B cell (primary cell): ENCODE measurements at regions not wholly inside any gene's neighbourhood (a gene's known extent, or its start where the extent isn't known, plus 50 kb on each side); places are given as distances from the start of the nearest gene placed in this dataset.

Experiments used
- ATAC-seq: fragments of 200-7000 bp; cut with Tn5 transposase; one replicate; pipeline ENCODE4 v1.10.0; 2021; ENCODE audit warnings: low read depth, mild to moderate bottlenecking, moderate number of reproducible peaks, moderate library complexity
- CTCF ChIA-PET: fragments of 350-600 bp; sonication (Branson Sonifier 250); formaldehyde crosslinking; loops from one replicate; lab custom pipeline; 2021; ENCODE audit warnings: antibody characterized with exemption, inconsistent platforms; lab: Charles Lee
- POLR2A ChIA-PET: fragments of 350-600 bp; sonication (Branson Sonifier 250); formaldehyde crosslinking; loops from one replicate; lab custom pipeline; 2021; ENCODE audit warnings: antibody characterized with exemption; lab: Charles Lee
- DNase-seq: peaks from one replicate; pipeline ENCODE4 v3.0.0; 2013
- H2AFZ ChIP-seq: 2 replicates; pipeline ENCODE4 v1.6.1; 2012; ENCODE audit warnings: mild to moderate bottlenecking, low read depth, low read length; ENCODE audit not compliant: insufficient read depth, poor library complexity, severe bottlenecking
- H3K27ac ChIP-seq, 2 donors: 1 replicate in 1 of 2; 2 replicates in 1 of 2; pipeline ENCODE4 v1.5.1; 2012 to 2013; ENCODE audit warnings: low read length in 2 of 2, mild to moderate bottlenecking in 2 of 2, moderate library complexity in 1 of 2
- H3K27me3 ChIP-seq, 4 experiments: fragments of 200-600 bp in 1 of 4; sonication (generic) in 1 of 4; replicated peaks in 1 of 4; 1 replicate in 2 of 4; 2 replicates in 2 of 4; pipeline versions ENCODE4 v1.6.1 to v1.7.0; 2013 to 2016; ENCODE audit warnings: low read length in 3 of 4, mild to moderate bottlenecking in 2 of 4, mixed read lengths in 1 of 4, moderate library complexity in 1 of 4; ENCODE audit not compliant: insufficient read depth in 4 of 4, control insufficient read depth in 3 of 4; ENCODE audit errors: control extremely low read depth in 1 of 4
- H3K36me3 ChIP-seq, 2 experiments: replicated peaks in 1 of 2; 1 replicate in 1 of 2; 2 replicates in 1 of 2; pipeline versions ENCODE4 v1.6.1 to v1.7.1; 2013; ENCODE audit warnings: low read length in 1 of 2; ENCODE audit not compliant: insufficient read depth in 2 of 2, control insufficient read depth in 1 of 2; ENCODE audit errors: control extremely low read depth in 1 of 2, extremely low read depth in 1 of 2
- H3K4me1 ChIP-seq, 2 donors: fragments of 200-600 bp in 1 of 2; sonication (generic) in 1 of 2; 1 replicate in 1 of 2; 2 replicates in 1 of 2; pipeline versions ENCODE4 v1.5.1 to v1.6.1; 2013 to 2017; ENCODE audit warnings: low read length in 2 of 2; ENCODE audit not compliant: control insufficient read depth in 2 of 2, insufficient read depth in 2 of 2
- H3K4me2 ChIP-seq: replicated peaks from 2 replicates; pipeline ENCODE3; 2012; ENCODE audit warnings: mild to moderate bottlenecking, low read depth, low read length; ENCODE audit not compliant: poor library complexity, severe bottlenecking
- H3K4me3 ChIP-seq, 5 experiments: fragments of 200-600 bp in 1 of 5; sonication (generic) in 1 of 5; 1 replicate in 3 of 5; 2 replicates in 2 of 5; pipeline versions ENCODE4 v1.5.1 to v1.7.0; 2011 to 2016; ENCODE audit warnings: low read length in 4 of 5, mild to moderate bottlenecking in 4 of 5, low read depth in 2 of 5, control low read depth in 1 of 5, moderate library complexity in 1 of 5; ENCODE audit not compliant: insufficient read depth in 1 of 5; ENCODE audit errors: control extremely low read depth in 1 of 5, extremely low read depth in 1 of 5
- H3K79me2 ChIP-seq: fragments of 200-600 bp; sonication (generic); one replicate; pipeline ENCODE4 v1.6.0; 2016; ENCODE audit warnings: low read length; ENCODE audit not compliant: control insufficient read depth, insufficient read depth
- H3K9ac ChIP-seq: fragments of 200-600 bp; sonication (generic); 2 replicates; pipeline ENCODE4 v1.6.1; 2017; ENCODE audit warnings: mild to moderate bottlenecking, low read length, moderate library complexity
- H3K9me3 ChIP-seq, 3 donors: one replicate each; pipeline versions ENCODE4 v1.6.1 to v1.7.1; 2013; ENCODE audit warnings: low read length in 2 of 3; ENCODE audit not compliant: control insufficient read depth in 2 of 3, insufficient read depth in 1 of 3; ENCODE audit errors: control extremely low read depth in 1 of 3
- H4K20me1 ChIP-seq: 2 replicates; pipeline ENCODE4 v1.6.0; 2012; ENCODE audit warnings: mild to moderate bottlenecking, low read length; ENCODE audit not compliant: insufficient read depth, control insufficient read depth, poor library complexity, severe bottlenecking
- H3K27ac Mint-ChIP-seq: one replicate; pipeline ENCODE4 v1.8.0; 2021; ENCODE audit warnings: mixed read lengths
- H3K27me3 Mint-ChIP-seq: one replicate; pipeline ENCODE4 v1.8.0; 2021; ENCODE audit warnings: mixed read lengths
- H3K4me1 Mint-ChIP-seq: one replicate; pipeline ENCODE4 v1.8.0; 2021; ENCODE audit warnings: mixed read lengths
- H3K4me3 Mint-ChIP-seq: one replicate; pipeline ENCODE4 v1.8.0; 2021; ENCODE audit warnings: mixed read lengths
- H3K9me3 Mint-ChIP-seq: one replicate; pipeline ENCODE4 v1.8.0; 2022; ENCODE audit warnings: mixed read lengths; ENCODE audit not compliant: insufficient read depth
- EZH2 ChIP-seq: IDR thresholded peaks from 2 replicates; pipeline ENCODE4 v1.6.1; 2012; ENCODE audit warnings: borderline replicate concordance, low read depth, mild to moderate bottlenecking, moderate library complexity, low read length; ENCODE audit not compliant: insufficient read depth, poor library complexity, severe bottlenecking
- WGBS: methylation state at CpG from one replicate; pipeline ENCODE4 v1.1.5; 2013; ENCODE audit warnings: missing lambda C conversion rate; ENCODE audit not compliant: insufficient coverage; 5-methylcytosine and 5-hydroxymethylcytosine counted together
- intact Hi-C: fragments of 100-400 bp; cut with micrococcal nuclease; formaldehyde crosslinking; loops from one replicate; pipeline ENCODE4 v1.10.0; 2022
- TF ChIP-seq, protein P1 (sequence below): fragments of 200-600 bp; IDR thresholded peaks from one replicate; pipeline ENCODE4 v1.8.0; 2022; ENCODE audit warnings: antibody characterized with exemption, mild to moderate bottlenecking

DNA sequence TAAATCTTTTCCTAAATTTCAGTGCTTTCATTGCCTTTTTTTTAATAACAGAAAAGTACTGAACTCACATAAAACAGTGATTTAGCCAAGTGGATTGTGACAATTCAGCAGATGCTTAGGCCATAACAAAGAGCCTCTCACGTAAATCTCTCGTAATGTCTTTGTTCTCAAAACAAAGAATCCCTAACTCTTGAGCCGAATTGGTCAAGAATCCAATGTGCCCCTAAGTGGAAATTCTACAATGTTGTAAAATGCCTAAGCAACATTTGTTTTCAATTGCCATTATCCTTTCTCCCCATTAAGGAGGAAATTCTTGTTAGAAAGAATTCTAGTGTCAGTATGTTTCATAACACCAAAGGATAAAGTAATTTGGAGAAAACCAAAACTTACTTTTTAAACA lies 235.7 kb upstream of the THBS1 start:
- no peak overlapping the region for H2AFZ ChIP-seq
- Mint-ChIP-seq H3K9me3 (peaks cover 3% of the 10 kb centered on the region), H3K27me3 (no peaks in the 10 kb centered on the region), H3K4me3 (no peak overlapping the region), H3K27ac (no peak overlapping the region), H3K4me1 (no peaks in the 10 kb centered on the region)
- H3K79me2 ChIP-seq, result no peaks in the 10 kb centered on the region
- no peak overlapping the region for H3K9ac ChIP-seq
- no peaks in the 10 kb centered on the region for H3K27me3 ChIP-seq
- no peaks in the 10 kb centered on the region for H3K4me1 ChIP-seq
- peaks cover 0 to 1% (median 0%) of the 10 kb centered on the region in 3 donors for H3K9me3 ChIP-seq
- H3K36me3 ChIP-seq, result no peaks in the 10 kb centered on the region
- ChIA-PET POLR2A (no interaction called here), CTCF (no interaction called here)
- WGBS, result no CpG with 5 or more reads among the region's 3 CpGs
- no peak for TF ChIP-seq EZH2
- TF ChIP-seq, protein P1, sequence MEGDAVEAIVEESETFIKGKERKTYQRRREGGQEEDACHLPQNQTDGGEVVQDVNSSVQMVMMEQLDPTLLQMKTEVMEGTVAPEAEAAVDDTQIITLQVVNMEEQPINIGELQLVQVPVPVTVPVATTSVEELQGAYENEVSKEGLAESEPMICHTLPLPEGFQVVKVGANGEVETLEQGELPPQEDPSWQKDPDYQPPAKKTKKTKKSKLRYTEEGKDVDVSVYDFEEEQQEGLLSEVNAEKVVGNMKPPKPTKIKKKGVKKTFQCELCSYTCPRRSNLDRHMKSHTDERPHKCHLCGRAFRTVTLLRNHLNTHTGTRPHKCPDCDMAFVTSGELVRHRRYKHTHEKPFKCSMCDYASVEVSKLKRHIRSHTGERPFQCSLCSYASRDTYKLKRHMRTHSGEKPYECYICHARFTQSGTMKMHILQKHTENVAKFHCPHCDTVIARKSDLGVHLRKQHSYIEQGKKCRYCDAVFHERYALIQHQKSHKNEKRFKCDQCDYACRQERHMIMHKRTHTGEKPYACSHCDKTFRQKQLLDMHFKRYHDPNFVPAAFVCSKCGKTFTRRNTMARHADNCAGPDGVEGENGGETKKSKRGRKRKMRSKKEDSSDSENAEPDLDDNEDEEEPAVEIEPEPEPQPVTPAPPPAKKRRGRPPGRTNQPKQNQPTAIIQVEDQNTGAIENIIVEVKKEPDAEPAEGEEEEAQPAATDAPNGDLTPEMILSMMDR, result no peak
- intact Hi-C loops, result no loop called here
- H3K27ac ChIP-seq, result no peak overlapping the region
- no peaks in the 10 kb centered on the region for H4K20me1 ChIP-seq
- DNase-seq (no peak), ATAC-seq (no peak)
- no peak overlapping the region for H3K4me3 ChIP-seq
- H3K4me2 ChIP-seq, result no peak overlapping the region

DNA sequence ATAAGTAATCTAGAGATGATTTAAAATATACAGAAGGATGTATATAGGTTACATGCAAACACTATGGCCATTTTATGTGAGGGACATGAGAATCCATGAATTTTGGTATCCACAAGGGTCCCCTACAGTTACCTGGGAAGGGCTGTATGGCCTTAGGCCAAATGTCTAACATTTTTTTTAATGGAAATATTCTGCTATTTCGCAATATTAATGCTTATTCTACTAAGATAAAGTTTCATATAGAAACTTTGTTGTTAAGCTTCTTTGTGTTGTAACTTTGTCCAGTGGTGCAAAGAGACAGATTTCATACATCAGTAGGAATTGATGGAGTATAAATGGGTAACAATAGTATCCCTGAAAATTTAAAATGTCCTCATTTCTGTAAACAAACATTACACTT lies 233.4 kb upstream of the THBS1 start:
- Mint-ChIP-seq H3K4me1 (no peaks in the 10 kb centered on the region), H3K27me3 (no peaks in the 10 kb centered on the region), H3K27ac (no peak overlapping the region), H3K9me3 (peaks cover 3% of the 10 kb centered on the region), H3K4me3 (no peak overlapping the region)
- Histone ChIP-seq H2AFZ (no peak overlapping the region), H3K36me3 (no peaks in the 10 kb centered on the region), H3K4me3 (no peak overlapping the region), H3K4me1 (no peaks in the 10 kb centered on the region), H3K9me3 (peaks cover 0 to 1% (median 0%) of the 10 kb centered on the region in 3 donors), H3K9ac (no peak overlapping the region), H3K27me3 (no peaks in the 10 kb centered on the region), H3K27ac (no peak overlapping the region), H3K79me2 (no peaks in the 10 kb centered on the region), H3K4me2 (no peak overlapping the region), H4K20me1 (no peaks in the 10 kb centered on the region)
- ChIA-PET POLR2A (no interaction called here), CTCF (no interaction called here)
- WGBS, result no CpG with 5 or more reads among the region's 1 CpG
- DNase-seq (no peak), ATAC-seq (no peak)
- intact Hi-C loops, result no loop called here
- TF ChIP-seq, protein P1, result no peak
- TF ChIP-seq EZH2, result no peak
